ENCODE measurements at regions not wholly inside any gene's neighbourhood (a gene's known extent, or its start where the extent isn't known, plus 50 kb on each side); places are given as distances from the start of the nearest gene placed in this dataset.

DNA sequence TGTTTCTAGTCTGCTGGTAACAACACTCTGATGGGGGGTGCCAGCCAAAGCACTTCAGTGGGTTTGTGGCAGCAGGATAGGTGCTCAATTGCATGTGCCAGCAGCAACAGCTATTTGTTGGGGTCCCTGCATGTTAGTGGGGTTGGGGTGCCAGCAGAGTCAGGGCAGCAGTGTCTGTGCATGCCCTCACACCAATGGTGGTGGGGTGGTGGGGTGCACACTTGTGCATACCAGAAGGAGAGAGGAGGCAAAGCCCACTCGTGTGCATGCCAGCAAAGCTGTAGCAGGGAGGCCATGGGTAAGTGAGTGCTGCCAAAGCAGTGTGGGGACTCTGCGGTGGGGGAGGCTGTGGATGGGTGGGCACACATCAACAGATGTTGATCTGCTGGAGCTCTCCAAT is 232.2 kb downstream of the GABRG2 start:
- Histone ChIP-seq H3K27me3 (ENCODE audit: control insufficient read depth, insufficient read depth, low read length) (no peaks in the 10 kb centered on the region), H3K9me3 (ENCODE audit: control insufficient read depth, insufficient read depth, low read length) (no peaks in the 10 kb centered on the region), H3K27ac (ENCODE audit: low read depth, low read length) (no peak overlapping the region), H3K36me3 (ENCODE audit: control insufficient read depth, insufficient read depth, low read length) (no peaks in the 10 kb centered on the region), H3K4me3 (ENCODE audit: low read depth, low read length) (no peak overlapping the region), H3K4me1 (ENCODE audit: control insufficient read depth, insufficient read depth, low read length) (no peaks in the 10 kb centered on the region)
- no peak for DNase-seq (ENCODE audit: low read depth in 4 of 6, low spot score in 6 of 6)
- 88% methylated on average over 2 of the region's 2 CpGs for WGBS (ENCODE audit: insufficient coverage)

DNA sequence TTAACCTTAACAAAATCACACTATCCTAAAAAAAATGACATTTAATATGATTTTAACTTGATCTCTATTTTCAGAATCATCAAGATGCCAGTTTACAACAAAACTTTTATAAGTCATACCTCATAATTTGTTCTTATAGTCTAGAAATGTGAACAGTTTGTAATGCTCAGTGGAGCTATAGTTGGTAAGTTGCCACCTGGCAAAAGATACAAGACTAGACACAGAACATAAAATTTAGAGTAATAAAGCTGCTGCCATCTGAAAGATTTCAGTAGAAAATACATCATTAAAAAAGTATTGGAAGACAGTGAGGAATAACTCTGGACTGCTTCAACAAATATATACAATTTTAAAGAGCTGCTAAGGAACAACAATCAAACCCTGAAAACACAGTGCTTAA is 233.8 kb downstream of the GABRG2 start:
- no peaks in the 10 kb centered on the region for H3K4me1 ChIP-seq (ENCODE audit: control insufficient read depth, insufficient read depth, low read length)
- no peak overlapping the region for H3K27ac ChIP-seq (ENCODE audit: low read depth, low read length)
- no peaks in the 10 kb centered on the region for H3K9me3 ChIP-seq (ENCODE audit: control insufficient read depth, insufficient read depth, low read length)
- H3K36me3 ChIP-seq (ENCODE audit: control insufficient read depth, insufficient read depth, low read length) = no peaks in the 10 kb centered on the region
- no peaks in the 10 kb centered on the region for H3K27me3 ChIP-seq (ENCODE audit: control insufficient read depth, insufficient read depth, low read length)
- peak in 2 of 6 donors; percentile 28 to 31 for DNase-seq (ENCODE audit: low read depth in 4 of 6, low spot score in 6 of 6)
- no peak overlapping the region for H3K4me3 ChIP-seq (ENCODE audit: low read depth, low read length)

DNA sequence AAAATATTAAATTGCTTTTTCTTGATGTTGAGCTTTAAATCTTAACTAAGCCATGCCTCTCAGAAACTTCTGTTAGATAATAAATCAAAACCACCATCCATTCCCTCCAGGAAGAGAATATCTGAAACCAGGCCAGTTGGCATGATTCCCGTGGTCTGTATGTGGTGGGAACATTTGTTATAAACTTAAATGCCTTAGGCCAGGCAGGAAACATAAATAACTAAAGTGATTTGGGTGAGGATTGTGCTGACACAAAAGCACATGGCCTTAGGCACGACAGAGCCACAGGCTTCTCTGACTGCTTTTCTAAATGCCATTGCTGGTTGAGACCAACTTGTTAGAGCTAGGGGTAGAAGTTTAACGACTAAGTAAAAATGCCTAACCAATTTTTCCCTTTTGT is 255.9 kb downstream of the GABRG2 start:
- no peak overlapping the region for H3K4me3 ChIP-seq (ENCODE audit: low read depth, low read length)
- DNase-seq (ENCODE audit: low read depth in 4 of 6, low spot score in 6 of 6) = peak in 2 of 6 donors; percentile 52 to 61
- WGBS (ENCODE audit: insufficient coverage) = 20% methylated on average over 1 of the region's 3 CpGs
- no peaks in the 10 kb centered on the region for H3K36me3 ChIP-seq (ENCODE audit: control insufficient read depth, insufficient read depth, low read length)
- no peaks in the 10 kb centered on the region for H3K27me3 ChIP-seq (ENCODE audit: control insufficient read depth, insufficient read depth, low read length)
- H3K27ac ChIP-seq (ENCODE audit: low read depth, low read length) = no peak overlapping the region
- no peaks in the 10 kb centered on the region for H3K9me3 ChIP-seq (ENCODE audit: control insufficient read depth, insufficient read depth, low read length)
- no peaks in the 10 kb centered on the region for H3K4me1 ChIP-seq (ENCODE audit: control insufficient read depth, insufficient read depth, low read length)

- no peaks in the 10 kb centered on the region for H3K9me3 ChIP-seq (ENCODE audit: control insufficient read depth, insufficient read depth, low read length)
- H3K36me3 ChIP-seq (ENCODE audit: control insufficient read depth, insufficient read depth, low read length) = no peaks in the 10 kb centered on the region
- WGBS (ENCODE audit: insufficient coverage) = no CpG with 5 or more reads among the region's 3 CpGs
- H3K27me3 ChIP-seq (ENCODE audit: control insufficient read depth, insufficient read depth, low read length) = no peaks in the 10 kb centered on the region
- H3K4me3 ChIP-seq (ENCODE audit: low read depth, low read length) = no peak overlapping the region
- no peaks in the 10 kb centered on the region for H3K4me1 ChIP-seq (ENCODE audit: control insufficient read depth, insufficient read depth, low read length)
- no peak overlapping the region for H3K27ac ChIP-seq (ENCODE audit: low read depth, low read length)
- no peak for DNase-seq (ENCODE audit: low read depth in 4 of 6, low spot score in 6 of 6)
These were observed 256.8 kb downstream of the GABRG2 start for GRCh38 chr5:162324328-162324727.

DNA sequence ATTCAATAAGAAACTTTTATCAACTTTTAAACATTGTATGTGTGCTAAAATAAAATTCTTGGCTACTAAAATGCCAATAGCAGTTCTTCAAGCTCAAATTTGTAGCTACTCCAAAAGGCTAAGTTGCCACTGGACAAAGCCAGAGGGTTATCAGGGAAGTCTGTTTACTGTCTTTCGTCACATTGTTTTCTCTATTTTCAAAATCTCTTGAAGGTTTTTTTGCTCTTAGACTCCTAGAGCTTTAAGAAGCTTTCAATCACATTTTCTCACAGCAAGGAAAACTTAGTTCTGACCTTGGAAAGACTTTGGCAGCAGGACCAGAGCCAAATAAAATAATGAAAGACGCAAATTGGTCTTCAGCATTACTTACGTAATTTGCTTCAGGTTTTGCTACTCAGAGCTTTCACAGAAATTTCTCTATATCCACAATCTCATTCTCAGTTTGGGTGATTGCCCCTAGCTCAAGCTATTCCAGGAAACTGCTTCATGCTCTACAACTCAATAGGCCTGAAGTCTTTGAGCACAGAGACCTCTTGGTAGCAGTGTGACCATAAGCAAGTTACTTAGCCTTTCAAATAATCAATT is 257.7 kb downstream of the GABRG2 start:
- Histone ChIP-seq H3K4me1 (ENCODE audit: control insufficient read depth, insufficient read depth, low read length) (no peaks in the 10 kb centered on the region), H3K9me3 (ENCODE audit: control insufficient read depth, insufficient read depth, low read length) (no peaks in the 10 kb centered on the region), H3K27ac (ENCODE audit: low read depth, low read length) (no peak overlapping the region), H3K4me3 (ENCODE audit: low read depth, low read length) (no peak overlapping the region), H3K27me3 (ENCODE audit: control insufficient read depth, insufficient read depth, low read length) (no peaks in the 10 kb centered on the region), H3K36me3 (ENCODE audit: control insufficient read depth, insufficient read depth, low read length) (no peaks in the 10 kb centered on the region)
- DNase-seq (ENCODE audit: low read depth in 4 of 6, low spot score in 6 of 6) = peak in 1 of 6 donors; percentile 63
- WGBS (ENCODE audit: insufficient coverage) = 75% methylated on average over 3 of the region's 3 CpGs

DNA sequence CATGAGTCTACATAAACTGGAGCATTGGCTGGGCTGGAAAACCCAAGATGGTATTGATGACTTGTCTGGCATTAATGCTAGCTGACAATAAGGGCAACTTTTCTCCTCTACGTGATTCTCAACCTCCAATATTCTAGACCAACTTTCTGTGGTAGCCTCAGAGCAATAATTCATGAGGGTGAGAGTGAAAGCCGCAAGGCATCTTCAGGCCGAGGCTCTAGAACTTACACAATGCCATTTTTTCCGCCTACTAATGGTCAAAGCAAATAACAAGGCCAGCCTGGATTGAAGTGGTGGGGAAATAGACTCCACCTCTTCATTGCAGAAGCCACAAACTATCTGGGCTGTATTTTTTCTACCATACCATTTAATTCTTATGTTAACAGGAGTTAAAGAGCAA is 267.4 kb downstream of the GABRG2 start:
- Histone ChIP-seq H3K27me3 (ENCODE audit: control insufficient read depth, insufficient read depth, low read length) (no peaks in the 10 kb centered on the region), H3K4me1 (ENCODE audit: control insufficient read depth, insufficient read depth, low read length) (no peaks in the 10 kb centered on the region), H3K36me3 (ENCODE audit: control insufficient read depth, insufficient read depth, low read length) (no peaks in the 10 kb centered on the region), H3K4me3 (ENCODE audit: low read depth, low read length) (no peak overlapping the region), H3K9me3 (ENCODE audit: control insufficient read depth, insufficient read depth, low read length) (no peaks in the 10 kb centered on the region), H3K27ac (ENCODE audit: low read depth, low read length) (no peak overlapping the region)
- no peak for DNase-seq (ENCODE audit: low read depth in 4 of 6, low spot score in 6 of 6)
- WGBS (ENCODE audit: insufficient coverage) = no CpG with 5 or more reads among the region's 4 CpGs

- Histone ChIP-seq H3K27ac (ENCODE audit: low read depth, low read length) (no peak overlapping the region), H3K27me3 (ENCODE audit: control insufficient read depth, insufficient read depth, low read length) (no peaks in the 10 kb centered on the region), H3K4me1 (ENCODE audit: control insufficient read depth, insufficient read depth, low read length) (no peaks in the 10 kb centered on the region), H3K4me3 (ENCODE audit: low read depth, low read length) (no peak overlapping the region), H3K9me3 (ENCODE audit: control insufficient read depth, insufficient read depth, low read length) (peaks cover 2% of the 10 kb centered on the region), H3K36me3 (ENCODE audit: control insufficient read depth, insufficient read depth, low read length) (no peaks in the 10 kb centered on the region)
- peak in 1 of 6 donors; percentile 9 for DNase-seq (ENCODE audit: low read depth in 4 of 6, low spot score in 6 of 6)
- WGBS (ENCODE audit: insufficient coverage) = no CpG with 5 or more reads among the region's 1 CpG
These were observed 292.9 kb downstream of the GABRG2 start for GRCh38 chr5:162360373-162360931.

DNA sequence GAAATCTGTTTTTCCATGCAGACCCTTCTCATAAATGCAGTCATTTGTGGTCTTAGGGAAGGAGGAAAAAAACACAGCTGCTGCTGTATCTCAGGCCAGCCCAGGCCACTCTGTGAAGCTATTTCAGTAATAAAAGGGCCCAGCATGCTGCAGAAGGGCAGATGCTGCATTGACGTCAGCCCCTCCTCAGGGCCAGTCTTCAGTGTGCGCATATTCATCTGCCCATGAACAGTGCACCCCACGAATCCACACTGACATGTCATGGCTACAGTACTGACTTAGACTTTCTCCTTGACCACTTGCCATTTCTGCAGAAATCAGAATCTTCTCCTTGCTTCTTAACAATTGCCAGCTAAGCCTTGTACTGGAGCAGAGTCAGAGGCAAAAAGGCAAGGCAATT is 304.7 kb downstream of the GABRG2 start:
- H3K36me3 ChIP-seq (ENCODE audit: control insufficient read depth, insufficient read depth, low read length) = no peaks in the 10 kb centered on the region
- H3K27ac ChIP-seq (ENCODE audit: low read depth, low read length) = no peak overlapping the region
- H3K4me3 ChIP-seq (ENCODE audit: low read depth, low read length) = no peak overlapping the region
- WGBS (ENCODE audit: insufficient coverage) = 20% methylated on average over 3 of the region's 3 CpGs
- H3K4me1 ChIP-seq (ENCODE audit: control insufficient read depth, insufficient read depth, low read length) = no peaks in the 10 kb centered on the region
- peaks cover 3% of the 10 kb centered on the region for H3K9me3 ChIP-seq (ENCODE audit: control insufficient read depth, insufficient read depth, low read length)
- peak in 3 of 6 donors; percentile 11 to 55 (median 48) for DNase-seq (ENCODE audit: low read depth in 4 of 6, low spot score in 6 of 6)
- no peaks in the 10 kb centered on the region for H3K27me3 ChIP-seq (ENCODE audit: control insufficient read depth, insufficient read depth, low read length)

- Histone ChIP-seq H3K36me3 (ENCODE audit: control insufficient read depth, insufficient read depth, low read length) (no peaks in the 10 kb centered on the region), H3K27ac (ENCODE audit: low read depth, low read length) (no peak overlapping the region), H3K4me1 (ENCODE audit: control insufficient read depth, insufficient read depth, low read length) (no peaks in the 10 kb centered on the region), H3K9me3 (ENCODE audit: control insufficient read depth, insufficient read depth, low read length) (no peaks in the 10 kb centered on the region), H3K27me3 (ENCODE audit: control insufficient read depth, insufficient read depth, low read length) (no peaks in the 10 kb centered on the region), H3K4me3 (ENCODE audit: low read depth, low read length) (no peak overlapping the region)
- WGBS (ENCODE audit: insufficient coverage) = no CpG with 5 or more reads among the region's 1 CpG
- no peak for DNase-seq (ENCODE audit: low read depth in 4 of 6, low spot score in 6 of 6)
These were observed 310.3 kb downstream of the GABRG2 start for GRCh38 chr5:162377895-162378294.

DNA sequence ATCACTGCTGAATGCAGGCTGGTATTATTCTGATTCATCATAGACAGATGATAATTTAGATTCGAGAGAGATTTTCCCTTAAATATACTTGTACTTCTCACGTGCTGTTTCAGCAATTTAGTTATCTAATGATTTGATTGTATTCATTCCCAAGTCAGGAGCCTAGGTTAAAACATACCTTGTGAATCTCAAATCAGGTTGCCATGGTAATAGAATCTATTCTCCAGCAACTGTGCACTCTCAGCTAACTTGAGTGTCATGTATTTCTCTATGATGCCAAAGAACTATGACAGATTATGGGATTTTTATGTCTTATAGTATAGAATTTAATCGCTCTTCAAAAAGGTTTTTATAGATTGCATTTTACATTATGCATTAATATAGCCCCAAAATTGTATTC is 315.3 kb downstream of the GABRG2 start:
- no peak overlapping the region for H3K27ac ChIP-seq (ENCODE audit: low read depth, low read length)
- H3K4me1 ChIP-seq (ENCODE audit: control insufficient read depth, insufficient read depth, low read length) = no peaks in the 10 kb centered on the region
- no peaks in the 10 kb centered on the region for H3K9me3 ChIP-seq (ENCODE audit: control insufficient read depth, insufficient read depth, low read length)
- peak in 2 of 6 donors; percentile 32 to 81 for DNase-seq (ENCODE audit: low read depth in 4 of 6, low spot score in 6 of 6)
- H3K27me3 ChIP-seq (ENCODE audit: control insufficient read depth, insufficient read depth, low read length) = no peaks in the 10 kb centered on the region
- H3K36me3 ChIP-seq (ENCODE audit: control insufficient read depth, insufficient read depth, low read length) = no peaks in the 10 kb centered on the region
- WGBS (ENCODE audit: insufficient coverage) = no CpG with 5 or more reads among the region's 3 CpGs
- no peak overlapping the region for H3K4me3 ChIP-seq (ENCODE audit: low read depth, low read length)
